Renal pelvis (tissue), 1 donor: ENCODE measurements at regions not wholly inside any gene's neighbourhood (a gene's known extent, or its start where the extent isn't known, plus 50 kb on each side); places are given as distances from the start of the nearest gene placed in this dataset.

ENCODE experiments used
- DNase-seq: peaks from one replicate; pipeline ENCODE4 v3.0.0-alpha.2; 2013

DNA sequence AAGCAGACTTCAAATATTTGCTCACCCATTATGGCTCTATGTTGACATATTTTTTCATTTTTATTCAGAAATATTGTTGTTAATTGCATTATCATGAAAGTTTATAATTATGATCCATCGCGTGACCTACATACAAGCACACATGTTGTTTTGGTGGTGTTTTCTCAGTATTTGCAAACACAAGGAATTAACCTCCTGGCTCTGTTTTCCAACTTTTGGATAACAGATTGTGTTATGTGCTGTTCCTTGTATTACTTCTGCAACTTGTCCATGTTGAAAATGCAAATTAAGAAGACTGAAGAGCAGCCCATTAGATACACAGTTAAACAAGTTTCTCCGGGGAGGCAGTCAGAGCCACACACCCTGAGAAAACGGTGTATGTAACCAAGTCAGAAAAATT lies 201.2 kb downstream of the SEC23A start:
- no peak for DNase-seq

DNA sequence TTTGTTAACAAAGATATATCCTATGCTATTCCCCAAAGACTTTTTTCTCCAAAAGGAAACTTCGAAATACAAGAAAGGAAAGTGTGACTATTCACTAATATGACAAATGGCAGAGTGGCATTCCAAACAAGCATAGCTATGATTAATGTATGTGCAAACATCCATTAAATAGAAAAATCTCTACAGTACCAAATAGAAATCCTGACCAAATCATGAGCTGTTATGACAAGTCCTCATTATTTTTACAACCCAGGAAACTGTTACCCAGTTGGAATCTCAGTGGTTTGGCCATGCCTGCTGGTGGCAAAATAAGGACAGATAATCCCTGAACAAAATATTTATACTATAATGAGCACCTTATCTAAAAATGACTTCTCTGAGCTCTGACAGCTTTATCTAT lies 202.1 kb downstream of the SEC23A start:
- no peak for DNase-seq

DNA sequence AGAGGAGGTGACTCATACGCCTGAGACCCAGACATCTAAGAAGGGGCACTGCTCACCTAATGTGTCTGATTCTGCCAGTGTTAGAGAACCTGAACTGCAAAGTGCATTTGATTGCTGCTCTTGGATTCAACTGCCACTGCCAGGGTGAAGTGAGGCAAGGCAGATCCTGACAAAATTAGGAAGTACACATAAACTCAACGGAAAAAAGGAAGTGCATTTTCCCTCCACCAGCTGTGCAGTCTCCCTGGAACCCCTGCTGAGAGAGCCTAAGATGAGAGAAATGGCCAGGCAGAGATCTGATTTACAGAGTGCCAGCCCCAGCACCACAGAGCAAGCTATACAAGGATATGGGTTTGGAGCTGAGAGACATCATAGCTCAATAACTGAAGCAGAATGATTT lies 215.3 kb downstream of the SEC23A start:
- no peak for DNase-seq

DNA sequence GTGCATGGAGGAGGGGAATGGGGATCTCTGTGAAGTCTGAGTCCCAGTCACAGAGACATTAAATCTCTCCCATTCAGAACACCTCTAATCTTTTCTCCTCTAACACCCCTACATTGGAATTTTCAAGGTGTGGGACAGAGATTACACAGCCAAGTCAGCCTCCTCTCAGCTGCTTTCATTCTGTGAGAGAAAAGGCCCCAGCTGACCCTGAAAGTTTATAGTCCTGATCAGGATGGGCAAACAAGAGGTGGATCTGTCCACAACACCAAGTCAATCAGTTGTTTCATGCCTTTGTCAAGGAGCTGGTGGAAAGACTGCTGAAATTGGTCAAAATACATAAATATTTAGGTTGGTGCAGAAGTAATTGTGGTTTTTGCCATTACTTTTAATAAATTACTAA lies 218.9 kb downstream of the SEC23A start:
- DNase-seq, result no peak

DNA sequence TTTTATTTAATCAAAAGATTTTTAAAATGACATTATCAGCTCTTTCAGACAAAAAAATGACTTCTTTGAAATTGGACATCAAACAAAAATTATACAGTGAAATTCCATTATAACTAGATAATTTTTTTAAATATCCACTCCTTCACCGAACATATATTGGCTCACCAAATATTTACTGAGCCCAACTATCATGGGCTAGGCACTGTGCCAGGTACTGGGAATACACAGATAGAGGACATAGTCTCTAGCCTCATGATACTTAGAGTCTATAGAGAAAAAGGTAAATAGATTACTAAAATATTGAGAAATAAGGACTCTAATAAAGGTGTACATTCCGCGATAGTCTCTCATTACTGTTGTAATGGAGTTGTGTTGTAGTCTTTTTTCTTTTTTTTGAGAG lies 219.9 kb downstream of the SEC23A start:
- DNase-seq, result no peak

DNA sequence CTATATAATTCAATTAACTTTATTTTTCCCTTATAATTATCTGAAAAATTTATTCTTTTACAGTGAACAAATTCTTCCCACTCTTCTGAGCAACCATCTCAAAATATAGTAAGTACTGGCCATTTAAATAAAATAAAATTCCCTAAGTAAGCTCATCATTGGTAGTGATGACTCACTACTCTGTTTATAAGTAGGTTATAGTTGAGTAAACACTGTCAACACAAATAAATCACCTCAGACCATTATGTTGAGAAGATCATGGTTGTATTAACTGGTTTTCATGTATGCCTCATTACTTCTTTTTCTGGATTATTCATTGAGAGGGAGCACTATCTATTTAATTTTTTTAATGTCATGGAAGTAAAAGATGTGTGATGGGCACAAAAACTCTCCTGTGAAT lies 220.5 kb downstream of the SEC23A start:
- no peak for DNase-seq

DNA sequence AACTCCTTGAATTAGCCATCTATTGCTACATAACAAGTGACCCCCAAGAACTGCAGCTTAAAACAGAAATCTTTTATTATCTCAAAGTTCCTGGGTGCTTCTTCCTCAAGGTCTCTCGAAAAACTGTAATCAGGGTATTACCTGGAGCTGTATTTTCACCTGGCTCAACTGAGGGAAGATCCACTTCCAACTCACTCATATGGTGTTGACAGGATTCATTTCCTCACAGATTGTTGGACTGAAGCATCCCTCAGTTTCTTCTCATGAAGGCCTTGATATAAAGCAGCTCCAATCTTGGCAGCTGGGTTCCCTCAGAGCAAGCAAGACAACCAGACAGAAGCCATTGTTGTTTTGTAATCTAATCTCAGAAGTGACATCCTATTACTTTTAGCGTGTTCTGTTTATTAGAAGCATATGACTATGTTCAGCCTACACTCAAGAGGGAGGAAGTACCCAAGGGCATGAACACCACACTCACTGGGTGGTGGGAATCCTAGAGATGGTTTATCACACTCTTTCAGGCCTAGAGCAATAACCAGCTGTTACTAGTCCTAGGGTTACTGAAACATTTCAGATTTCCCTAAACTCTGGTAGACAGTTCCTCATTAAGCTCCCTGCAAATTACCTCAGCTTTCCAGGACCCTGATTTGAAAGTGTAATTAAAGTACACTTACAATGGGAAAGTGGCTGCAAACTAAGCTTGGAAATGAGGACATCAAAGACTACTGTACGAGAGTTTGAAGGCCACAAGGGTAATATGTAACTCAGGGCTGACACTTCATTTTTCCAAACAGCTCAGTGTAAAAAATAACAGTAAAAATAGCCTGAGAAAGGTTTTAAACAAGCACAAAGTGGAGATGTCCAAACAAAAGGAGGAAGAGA lies 222.2 kb downstream of the SEC23A start:
- no peak for DNase-seq

DNA sequence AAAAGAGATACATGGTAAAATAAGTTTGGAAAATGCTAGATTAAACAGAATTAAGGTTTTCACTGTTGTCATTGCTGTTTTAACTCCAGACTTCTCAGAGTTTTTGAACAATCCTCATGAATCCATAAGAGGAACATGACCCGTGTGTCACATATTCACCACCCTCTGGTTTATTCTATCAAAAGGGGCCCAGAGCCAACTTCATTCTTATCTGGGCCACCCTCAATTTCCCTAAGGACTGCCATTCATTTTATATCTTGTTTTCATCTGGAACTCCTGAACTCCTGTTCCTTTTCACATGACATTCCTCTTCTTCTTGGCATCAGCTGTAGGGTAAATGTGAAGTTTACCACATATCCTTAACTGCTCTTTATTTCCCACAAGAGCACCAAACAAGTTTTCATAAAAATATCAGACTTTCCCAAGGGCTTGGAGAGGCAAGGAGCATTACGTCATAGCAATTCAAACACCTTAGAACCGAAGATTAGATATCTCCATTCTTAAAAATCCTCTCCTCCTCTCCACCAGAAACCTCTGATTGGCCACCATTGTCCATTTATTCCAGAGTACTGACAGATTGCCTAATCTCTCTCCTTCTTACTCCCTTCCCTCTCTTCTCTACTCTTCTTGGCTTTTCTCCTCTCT lies 225.2 kb downstream of the SEC23A start:
- no peak for DNase-seq

DNA sequence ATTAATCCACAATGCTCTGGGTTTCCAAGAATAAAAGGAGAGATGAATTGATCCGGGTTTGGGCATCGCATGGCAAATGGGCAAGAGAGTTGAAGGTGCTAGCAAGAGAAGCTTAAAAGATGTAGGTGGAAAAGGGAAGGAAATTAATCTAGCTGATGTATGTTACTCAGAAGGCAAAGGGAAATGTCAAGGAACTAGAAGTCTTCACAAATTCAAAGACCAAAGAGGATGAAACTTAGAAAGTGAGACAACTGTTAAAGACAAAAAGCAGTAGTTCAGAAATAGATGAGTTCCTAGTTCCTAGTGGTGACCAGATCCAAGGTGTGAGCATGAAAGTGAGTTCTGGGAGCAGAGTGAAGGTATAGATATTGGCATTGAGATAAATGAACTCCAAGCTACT lies 228.3 kb downstream of the SEC23A start:
- DNase-seq, result no peak

DNA sequence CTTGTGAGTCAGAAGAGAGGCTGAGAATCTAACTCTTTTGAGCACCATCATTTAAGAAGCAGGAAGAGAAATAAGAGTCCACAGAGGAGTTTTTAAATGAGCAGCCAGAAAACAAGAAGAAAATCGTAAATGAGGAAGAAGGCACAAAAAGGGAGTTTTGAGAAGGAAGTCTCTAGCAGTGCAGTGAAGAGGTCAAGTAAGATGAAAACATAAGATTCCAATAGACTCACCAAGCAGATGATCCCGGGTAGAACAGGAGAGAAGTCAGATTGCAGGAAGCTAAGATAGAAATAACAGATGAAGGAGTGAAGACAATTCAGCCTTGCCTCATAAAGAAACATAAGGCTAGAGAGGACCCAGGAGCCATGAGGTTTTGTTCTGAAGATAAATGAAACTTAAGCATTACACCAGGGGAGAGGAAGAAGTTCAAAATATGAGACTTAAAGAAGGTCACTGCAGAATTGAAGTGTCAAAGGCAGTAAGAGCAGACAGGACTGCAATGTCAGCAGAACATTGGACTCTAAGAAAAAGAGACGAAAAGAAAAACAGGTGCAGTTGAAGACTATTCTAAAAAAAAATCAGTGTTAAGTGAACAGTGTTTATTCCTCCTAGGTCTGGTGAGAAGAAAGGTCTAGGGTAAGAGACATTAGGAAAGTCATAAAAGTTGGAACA lies 229.0 kb downstream of the SEC23A start:
- no peak for DNase-seq

DNA sequence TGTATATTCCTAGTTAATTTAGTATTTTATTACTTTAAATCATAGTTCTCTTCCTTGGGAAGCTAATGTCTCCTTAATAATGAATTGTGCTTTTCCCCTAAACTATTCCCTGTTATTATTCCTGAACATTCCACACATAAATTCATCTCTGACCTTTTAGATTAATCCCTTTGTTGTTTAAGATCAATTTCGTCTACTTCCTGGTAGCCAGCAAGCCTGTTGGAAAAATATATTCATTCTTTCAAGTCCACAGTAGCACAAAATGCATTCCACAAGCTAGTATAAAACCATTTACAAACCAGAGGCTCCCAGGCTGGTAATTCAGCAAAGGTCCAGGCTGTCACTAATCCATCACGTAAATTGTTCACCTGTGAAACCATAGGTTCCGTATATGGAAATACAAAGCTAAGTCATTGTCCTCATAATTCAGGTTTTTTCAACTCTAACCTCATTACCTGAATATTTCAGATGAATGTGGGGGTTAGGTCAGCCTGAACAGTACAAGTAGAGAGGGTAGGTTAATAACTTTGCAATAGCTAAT lies 232.7 kb downstream of the SEC23A start:
- no peak for DNase-seq

DNA sequence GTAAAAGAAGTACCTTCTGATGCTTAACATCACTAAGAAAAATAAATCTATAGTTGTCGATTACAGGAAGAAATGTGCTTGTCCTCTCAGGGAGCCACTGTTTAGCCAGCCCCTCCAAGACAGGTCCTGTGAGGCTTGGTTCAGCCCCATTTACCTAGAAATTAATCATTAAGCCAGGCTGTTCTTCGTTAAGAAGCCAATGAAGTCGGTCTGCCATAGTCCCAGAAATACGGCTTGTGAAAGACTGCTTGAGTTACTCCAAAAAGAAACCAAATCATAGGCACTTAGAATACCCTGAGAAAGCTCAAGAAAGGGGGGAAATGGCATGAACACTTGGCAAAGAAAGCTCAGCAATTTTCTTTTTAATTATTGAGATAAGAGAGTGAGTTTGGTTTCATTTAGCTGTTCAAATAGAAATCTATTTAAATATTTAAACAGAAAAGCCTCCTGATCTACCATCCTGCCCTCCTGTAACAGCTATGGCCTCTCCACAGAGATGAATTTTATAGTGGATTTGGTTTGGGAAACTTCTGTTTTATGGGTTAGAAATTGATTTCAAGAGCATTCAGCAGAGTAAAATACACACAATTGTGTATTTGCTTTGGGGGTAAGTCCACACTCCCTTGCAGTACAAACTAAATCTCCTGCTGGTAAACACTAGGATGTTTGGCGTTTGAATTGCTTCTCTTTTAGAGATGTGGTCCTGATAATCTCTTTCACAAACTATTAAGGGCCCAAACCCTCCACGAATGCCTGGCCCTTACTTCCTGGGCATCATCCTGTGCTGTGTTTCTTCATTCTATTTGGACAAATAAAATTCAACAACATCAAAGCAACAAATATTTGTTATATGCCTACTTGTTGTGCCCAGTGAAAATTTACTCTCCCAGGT lies 234.4 kb downstream of the SEC23A start:
- peak; percentile 59 for DNase-seq

DNA sequence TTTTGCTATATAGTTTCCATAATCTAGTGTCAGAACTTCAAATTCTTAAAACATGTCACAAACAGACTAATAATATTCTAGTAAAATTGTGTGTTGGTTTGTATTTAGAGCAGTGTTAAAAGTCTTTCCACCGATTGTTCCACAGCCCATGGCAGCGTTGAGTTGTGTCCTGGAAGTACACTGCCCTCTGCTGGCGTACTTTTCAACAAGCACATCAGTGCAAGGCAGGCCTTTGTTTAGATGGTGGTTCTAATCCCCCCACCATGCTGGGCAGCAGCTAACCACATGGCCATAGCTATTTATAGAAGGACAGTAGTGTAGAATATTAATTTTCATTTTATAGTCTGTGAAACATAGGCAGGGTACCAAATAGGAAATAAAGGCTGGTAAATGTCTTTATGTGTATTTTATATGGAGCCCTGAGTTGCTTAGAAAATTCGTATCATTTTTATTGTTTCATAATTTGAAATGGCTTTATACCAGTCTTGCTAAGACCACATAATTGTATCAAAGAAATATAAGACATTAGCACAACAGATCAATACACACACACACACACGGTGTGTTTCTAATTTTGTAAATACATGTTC lies 235.4 kb downstream of the SEC23A start:
- peak; percentile 84 for DNase-seq

DNA sequence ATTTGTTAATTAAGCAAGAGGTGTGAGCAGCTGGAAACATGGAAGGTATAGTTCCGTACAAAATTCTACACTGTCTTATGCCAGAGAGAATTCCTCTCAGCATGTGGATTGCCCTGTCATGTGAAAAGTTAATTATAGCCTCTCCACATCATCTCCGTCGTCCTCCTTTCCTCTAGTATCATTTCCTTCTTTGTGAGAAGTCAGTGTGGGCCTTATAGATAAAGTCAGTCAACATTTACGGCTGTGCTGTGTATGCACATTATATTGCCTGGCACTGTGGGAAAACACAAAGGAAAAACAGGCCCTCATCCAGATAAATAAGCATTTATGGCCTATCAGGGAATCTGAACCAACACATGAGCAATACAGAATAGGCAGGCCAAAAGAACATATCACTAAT lies 236.6 kb downstream of the SEC23A start:
- DNase-seq, result no peak

DNA sequence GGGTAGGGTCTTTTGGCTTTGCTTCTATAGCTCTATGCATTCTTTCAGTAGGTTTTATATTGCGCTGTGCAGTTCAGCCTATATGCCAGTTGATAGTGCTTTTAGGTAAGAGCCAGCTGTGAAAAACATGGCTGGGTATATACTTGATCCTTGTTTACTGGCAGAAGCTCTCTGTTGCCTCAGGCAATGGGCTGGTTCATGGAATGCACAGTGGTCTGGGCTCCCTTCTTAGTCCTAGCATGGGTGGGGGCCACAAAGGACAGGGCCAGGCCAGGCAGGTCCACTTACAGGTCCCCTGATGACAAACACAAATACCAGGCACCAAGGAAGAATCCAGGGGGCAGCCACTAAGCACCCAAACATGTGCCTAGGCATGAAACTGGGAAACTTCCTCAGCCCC lies 240.7 kb downstream of the SEC23A start:
- no peak for DNase-seq

DNA sequence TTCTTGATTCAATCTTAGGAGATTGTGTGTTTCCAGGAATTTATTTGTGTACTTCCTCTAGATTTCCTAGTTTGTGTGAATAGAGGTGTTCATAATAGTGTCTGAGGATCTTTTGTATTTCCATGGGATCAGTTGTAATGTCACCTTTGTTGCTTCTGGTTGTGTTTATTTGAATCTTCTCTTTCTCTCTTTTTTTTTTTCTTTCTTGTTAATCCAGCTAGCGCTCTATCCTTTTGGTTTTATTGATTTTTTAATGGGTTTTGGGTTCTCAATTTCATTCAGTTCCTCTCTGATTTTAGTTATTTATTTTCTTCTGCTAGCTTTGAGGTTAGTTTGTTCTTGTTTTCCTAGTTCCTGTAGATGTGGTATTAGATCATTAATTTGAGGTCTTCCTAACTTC lies 242.5 kb downstream of the SEC23A start:
- DNase-seq, result no peak

DNA sequence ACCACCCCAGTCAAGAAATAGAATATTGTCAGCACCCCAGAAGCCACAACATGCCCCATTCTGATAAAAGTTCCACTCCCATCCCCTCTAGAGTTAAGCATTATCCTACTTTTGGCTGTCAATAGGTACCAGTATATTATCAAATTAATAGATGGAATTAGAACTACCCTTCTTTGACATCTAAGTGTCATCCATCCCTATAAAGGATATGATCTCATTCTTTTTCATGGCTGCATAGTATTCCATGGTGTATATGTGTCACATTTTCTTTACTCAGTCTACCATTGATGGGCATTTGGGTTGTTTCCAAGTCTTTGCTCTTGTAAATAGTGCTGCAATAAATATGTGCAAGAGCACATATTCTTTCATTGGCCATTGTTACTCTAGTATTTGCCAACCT lies 246.2 kb downstream of the SEC23A start:
- no peak for DNase-seq

DNA sequence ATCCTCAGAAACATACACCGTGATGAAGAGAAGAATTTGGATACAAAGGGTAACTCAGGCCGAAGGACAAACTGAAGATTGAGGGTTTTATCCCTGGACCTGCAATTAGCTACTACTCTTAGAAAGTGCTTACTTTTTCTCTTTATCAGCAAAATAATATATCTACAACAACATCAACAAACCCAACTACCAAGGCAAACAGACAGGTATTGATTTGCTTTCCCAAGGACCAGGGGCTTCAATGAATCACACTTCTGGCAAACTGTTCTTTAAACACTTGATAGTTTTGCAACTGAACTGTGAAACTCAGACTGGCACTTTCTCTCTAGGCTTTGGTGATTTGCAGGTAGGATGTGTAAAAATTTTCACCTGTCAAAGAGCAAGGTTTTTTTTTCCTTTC lies 247.5 kb downstream of the SEC23A start:
- DNase-seq, result no peak

DNA sequence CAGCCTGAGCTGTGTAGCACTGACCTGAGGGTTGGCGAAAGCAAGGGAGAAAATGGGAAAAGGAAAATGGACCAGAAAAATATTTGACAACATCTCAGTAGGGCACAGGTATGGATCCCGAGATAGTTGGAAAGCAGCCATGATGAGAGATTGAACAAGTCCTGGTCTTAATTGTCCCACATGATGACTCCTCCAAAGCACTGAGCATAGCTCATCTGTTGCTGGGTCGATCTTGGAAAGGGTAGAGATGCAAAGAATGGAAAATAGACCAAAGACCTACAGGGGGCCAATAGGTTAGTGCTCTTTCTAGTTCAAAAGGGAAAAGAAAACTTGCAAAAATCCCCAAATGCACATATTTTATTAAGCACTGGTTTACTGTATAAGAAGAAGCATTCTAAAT lies 251.9 kb downstream of the SEC23A start:
- DNase-seq, result no peak

DNA sequence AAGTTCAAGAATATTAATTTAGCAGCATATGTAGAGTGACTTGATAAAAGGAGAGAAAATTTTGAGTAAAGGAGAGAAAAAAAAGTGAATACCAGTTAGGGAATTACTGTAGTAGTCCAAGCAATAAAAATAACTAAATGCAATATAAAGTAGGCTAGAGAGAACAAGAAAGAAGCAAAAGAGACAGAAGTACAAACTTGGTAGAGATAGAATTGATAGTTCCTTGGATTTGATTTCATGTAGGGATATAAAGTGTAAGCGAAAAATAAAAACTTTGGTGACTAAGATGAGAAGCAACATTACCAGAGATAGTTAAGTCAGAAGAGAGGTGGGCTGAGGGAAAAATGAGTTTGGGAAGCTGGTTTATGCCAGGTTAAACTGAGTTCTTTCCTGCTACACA lies 252.4 kb downstream of the SEC23A start:
- DNase-seq, result no peak

DNA sequence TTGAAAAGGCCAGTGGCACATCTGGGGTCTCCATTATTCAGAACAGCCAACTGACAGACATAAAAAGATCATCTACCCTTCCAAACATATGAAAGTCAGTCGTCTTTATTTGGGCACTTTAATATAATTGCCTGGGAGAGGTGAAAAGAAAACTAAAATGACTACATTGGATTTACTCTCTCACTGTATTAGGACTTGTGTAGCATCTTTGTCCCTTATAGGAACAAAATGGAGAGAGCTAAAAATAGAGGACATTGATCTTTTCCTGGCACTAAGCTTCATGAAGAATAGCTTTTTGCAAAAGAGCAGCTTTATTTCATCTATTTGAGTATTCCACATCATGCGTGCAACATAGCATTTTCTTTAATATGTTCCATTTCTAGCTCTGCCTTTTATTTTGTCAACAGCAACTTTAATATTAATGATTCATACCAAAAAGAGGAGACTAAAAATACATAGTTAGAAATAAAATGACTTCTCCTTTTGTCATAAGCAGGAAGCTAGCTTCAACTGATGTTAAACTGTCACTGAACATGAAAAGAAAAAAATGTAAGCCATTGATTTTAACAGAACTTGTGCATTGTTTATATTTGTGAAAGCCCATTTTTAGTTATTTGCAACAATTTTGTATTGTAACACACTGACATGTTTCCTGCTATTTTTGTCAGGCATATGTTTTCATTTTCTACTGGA lies 254.6 kb downstream of the SEC23A start:
- DNase-seq, result no peak
